Frontal cortex (tissue), 3 donors: ENCODE measurements at regions not wholly inside any gene's neighbourhood (a gene's known extent, or its start where the extent isn't known, plus 50 kb on each side); places are given as distances from the start of the nearest gene placed in this dataset.
"Not testable (repeated sequence)": the region's sequence is repeated elsewhere in the genome, so short reads cannot be mapped to it uniquely, and the experiment has no call there.

Experiments used
- DNase-seq, 2 donors: peaks; one replicate each; pipeline ENCODE4 v3.0.0; 2012; ENCODE audit warnings: low spot score in 2 of 2
- FAIRE-seq: peaks from 2 replicates; lab custom pipeline; 2012; peaks lifted over from hg19 to GRCh38; lab: Jason Lieb, UNC
- donor health status: control.
- donor health status: control.
- donor health status: control.

DNA sequence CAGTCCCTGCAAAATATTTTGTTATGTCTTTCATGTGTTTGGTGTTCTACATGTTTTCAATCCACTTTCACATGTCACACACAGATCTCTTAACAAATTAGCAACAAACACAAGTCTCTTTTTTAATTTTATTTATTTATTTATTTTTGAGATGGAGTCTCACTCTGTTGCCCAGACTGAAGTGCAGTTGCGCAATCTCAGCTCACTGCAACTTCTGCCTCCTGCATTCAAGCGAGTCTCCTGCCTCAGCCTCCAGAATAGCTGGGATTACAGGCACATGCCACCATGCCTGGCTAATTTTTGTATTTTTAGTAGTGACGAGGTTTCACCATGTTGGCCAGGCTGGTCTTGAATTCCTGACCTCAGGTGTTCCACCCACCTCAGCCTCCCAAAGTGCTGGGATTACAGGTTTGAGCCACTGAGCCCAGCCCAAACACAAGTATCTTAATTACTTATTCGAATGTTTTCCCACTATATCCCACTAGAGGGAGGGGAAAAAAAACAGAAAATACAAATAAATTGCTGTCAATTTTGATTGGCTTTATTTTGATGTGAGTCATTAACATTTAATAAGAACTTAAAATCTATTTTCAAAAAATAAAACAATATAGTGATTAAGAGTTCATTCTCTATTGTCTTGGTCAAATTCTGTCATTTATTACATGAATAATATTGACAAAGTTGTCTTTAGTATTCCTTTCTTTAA lies 1641.0 kb upstream of the CELF4 start:
- DNase-seq, result not testable (repeated sequence)

DNA sequence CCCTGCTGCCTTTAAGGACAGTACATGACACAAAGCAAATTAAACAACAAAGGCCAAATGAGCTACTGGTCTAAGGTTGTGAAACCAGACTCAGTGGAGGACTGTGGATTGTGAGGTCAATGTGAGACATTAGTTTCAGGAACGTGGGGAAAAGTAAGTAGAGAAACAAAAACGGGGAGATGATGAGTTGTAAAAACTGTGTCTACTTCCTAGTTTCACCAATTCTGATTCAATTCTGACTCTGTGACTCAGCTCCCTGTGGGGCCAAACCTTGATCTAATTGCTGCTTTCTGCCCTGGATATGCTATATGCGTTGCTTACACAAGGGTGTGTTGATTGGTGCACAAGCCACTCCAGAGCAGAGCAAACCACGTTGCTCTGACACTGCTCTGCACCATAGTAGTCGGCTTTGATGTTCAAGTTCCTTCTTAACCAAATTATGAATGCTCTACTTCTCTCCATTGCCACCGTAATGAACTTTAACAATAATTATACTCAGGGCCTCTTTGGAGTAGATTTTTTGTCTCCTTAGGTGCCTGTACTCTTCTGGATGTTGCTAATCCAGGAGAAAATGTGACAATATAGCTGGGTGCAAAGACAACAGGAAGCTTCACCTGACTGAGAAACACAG lies 1640.1 kb upstream of the CELF4 start:
- DNase-seq, result no peak
- FAIRE-seq, result no peak

More for the DNA sequence above, 1641.0 kb upstream of the CELF4 start:
- not testable (repeated sequence) for FAIRE-seq

GRCh38 chr18:39200153-39200552 lies 1634.6 kb upstream of the CELF4 start:
- no peak for DNase-seq
- no peak for FAIRE-seq

DNA sequence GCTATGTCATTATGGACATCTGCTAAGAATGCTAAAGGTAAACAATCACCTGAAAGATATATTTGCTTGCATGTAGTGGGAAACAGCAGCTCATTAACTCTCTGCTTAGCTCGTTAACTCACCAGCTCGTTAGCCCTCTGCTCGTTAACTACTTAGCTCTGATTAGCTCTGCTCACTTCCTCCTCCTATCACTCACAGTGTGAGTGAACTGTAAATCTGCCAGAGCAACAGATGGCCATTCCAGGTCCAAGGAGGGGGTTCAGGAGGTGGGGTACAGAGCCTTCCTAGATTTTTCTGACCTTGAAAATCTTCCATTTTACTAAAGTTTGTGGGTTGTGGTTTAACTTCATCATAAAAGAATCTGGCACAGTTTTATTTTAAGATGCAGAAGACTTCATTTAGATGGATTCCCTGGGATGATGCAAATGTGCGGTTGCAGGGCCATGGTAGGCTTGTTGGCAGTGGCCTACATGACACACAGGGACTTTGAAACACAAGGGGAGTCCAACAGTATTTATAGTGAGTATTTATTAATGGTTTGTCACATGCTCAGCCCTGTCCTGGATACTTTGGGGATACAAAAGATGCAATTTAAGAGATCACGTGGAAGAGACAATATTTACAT lies 1633.7 kb upstream of the CELF4 start:
- FAIRE-seq (no peak), DNase-seq (no peak)

- FAIRE-seq, result no peak
- DNase-seq, result no peak
Measured at GRCh38 chr18:39198376-39198775, 1632.8 kb upstream of the CELF4 start.

- no peak for FAIRE-seq
- DNase-seq, result no peak
Measured at GRCh38 chr18:39191931-39192330, 1626.3 kb upstream of the CELF4 start.

- DNase-seq (no peak), FAIRE-seq (no peak)
Measured at GRCh38 chr18:39191058-39191457, 1625.5 kb upstream of the CELF4 start.

GRCh38 chr18:39190508-39190907 lies 1624.9 kb upstream of the CELF4 start:
- no peak for FAIRE-seq
- DNase-seq, result no peak

GRCh38 chr18:39188278-39188677 lies 1622.7 kb upstream of the CELF4 start:
- FAIRE-seq (no peak), DNase-seq (no peak)

DNA sequence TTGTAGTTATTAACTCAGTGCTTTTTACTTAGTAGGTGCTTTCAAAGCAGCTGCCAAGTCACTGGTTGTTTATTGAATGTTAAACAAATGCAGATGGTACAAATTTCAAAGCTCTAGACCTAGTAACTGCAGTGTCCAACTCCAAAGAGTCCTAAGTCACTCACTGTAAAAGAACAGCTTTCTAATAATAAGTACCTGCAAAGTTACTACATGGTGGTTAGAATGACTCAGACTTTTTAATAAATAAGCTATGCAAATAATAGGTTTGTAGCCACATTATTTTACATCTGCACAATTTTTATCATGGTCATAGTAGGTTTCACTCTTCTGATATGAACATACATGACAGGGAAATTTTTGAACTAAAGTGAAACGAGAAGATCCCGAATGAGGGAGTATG lies 1620.4 kb upstream of the CELF4 start:
- DNase-seq (no peak), FAIRE-seq (no peak)

GRCh38 chr18:39184176-39184575 lies 1618.6 kb upstream of the CELF4 start:
- no peak for DNase-seq
- no peak for FAIRE-seq

- FAIRE-seq (no peak), DNase-seq (no peak)
Measured at GRCh38 chr18:39178166-39178565, 1612.6 kb upstream of the CELF4 start.

DNA sequence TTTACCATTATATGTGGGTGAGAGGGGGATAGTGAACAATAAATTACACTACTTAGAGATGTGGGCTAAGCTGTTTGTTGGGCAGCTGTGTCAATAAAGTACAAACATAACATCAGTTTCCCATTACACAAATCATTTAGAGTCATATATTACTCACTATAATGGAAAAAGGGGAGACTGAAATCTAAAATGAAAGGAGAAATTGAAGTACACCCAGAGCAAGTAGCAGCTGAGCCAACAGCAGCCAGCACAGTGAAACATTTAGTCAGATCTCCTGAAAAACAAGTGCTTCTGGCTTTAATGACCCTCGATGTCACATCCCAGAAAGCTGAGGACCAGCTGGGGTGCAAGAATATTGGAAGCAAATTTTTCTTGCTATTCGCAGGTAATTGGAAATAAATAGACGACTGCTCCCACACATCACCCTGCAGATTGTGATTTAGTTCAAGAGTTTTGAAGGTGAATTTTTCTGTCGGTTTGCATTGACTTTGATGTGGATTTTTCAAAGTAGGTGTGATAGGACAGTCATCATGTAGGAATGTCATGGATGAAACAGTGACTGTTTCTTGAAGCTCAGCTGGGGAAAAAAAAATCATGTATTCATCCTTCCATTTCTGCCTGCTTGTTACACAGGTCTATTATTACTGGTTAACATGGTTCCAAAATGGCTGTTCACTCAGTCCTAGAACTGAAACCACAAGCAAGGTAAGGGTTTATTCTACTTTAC lies 1607.3 kb upstream of the CELF4 start:
- FAIRE-seq (no peak), DNase-seq (no peak)

GRCh38 chr18:39168723-39169122 lies 1603.1 kb upstream of the CELF4 start:
- FAIRE-seq, result no peak
- no peak for DNase-seq

- FAIRE-seq (no peak), DNase-seq (no peak)
Measured at GRCh38 chr18:39167990-39168389, 1602.4 kb upstream of the CELF4 start.

GRCh38 chr18:39166776-39167175 lies 1601.2 kb upstream of the CELF4 start:
- DNase-seq (no peak), FAIRE-seq (no peak)

GRCh38 chr18:39162013-39162827 lies 1596.6 kb upstream of the CELF4 start:
- no peak for FAIRE-seq
- DNase-seq, result no peak

GRCh38 chr18:39149211-39149806 lies 1583.7 kb upstream of the CELF4 start:
- FAIRE-seq (no peak), DNase-seq (no peak)

DNA sequence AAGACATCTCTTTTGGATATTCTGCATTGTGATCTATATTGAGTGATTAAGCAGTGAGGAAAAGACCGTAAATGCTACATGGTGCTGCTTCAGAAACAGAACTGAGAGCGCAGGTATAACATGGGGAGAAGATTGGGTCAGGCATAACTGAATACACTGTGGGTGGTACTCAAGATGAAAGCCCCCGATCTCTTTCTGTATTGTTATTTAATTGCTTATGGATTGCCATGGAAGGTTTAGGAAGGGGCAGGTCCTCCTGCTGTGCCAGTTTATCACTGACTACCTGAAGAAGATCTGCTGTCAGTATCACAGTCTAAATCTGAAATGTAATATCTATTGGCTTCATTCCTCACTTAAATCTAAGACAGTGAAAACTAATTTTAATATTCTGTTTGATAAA lies 1568.7 kb upstream of the CELF4 start:
- FAIRE-seq (no peak), DNase-seq (no peak)
